GM12892 (cell line): ENCODE measurements at regions not wholly inside any gene's neighbourhood (a gene's known extent, or its start where the extent isn't known, plus 50 kb on each side); places are given as distances from the start of the nearest gene placed in this dataset.

ENCODE experiments used
- POLR2A ChIP-seq: IDR thresholded peaks from 2 replicates; pipeline ENCODE4 v1.6.1; 2011; ENCODE audit warnings: low read depth, low read length, control low read depth
- POLR2AphosphoS5 ChIP-seq: IDR thresholded peaks from 2 replicates; pipeline ENCODE4 v1.6.1; 2011; ENCODE audit warnings: low read depth, low read length, control low read depth

DNA sequence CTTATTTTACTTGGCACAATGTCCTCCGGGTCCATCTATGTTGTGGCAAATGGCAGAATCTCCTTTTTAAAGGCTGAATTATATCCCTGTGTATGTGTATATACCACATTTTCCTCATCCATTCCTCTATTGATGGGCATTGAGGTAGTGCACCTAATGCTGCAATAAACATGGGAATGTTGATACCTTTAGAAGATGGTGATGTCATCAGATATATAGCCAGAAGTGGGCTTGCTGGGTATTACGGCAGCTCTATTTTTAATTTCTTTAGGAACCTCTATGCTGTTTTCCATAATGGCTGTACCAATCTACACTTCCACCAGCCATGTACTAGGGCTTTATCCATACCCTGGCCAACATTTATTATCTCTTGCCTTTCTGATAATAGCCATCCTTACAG lies 315.7 kb downstream of the FOXA2 start:
- no peak for TF ChIP-seq POLR2AphosphoS5
- no peak for TF ChIP-seq POLR2A
